22Rv1 (cell line): ENCODE measurements at regions not wholly inside any gene's neighbourhood (a gene's known extent, or its start where the extent isn't known, plus 50 kb on each side); places are given as distances from the start of the nearest gene placed in this dataset.

Experiments
- H3K27ac ChIP-seq: fragments of 450-650 bp; 2 replicates; pipeline ENCODE4 v1.5.1; 2017
- CTCF ChIP-seq: fragments of 450-650 bp; IDR thresholded peaks from 2 replicates; pipeline ENCODE4 v1.5.1; 2017; ENCODE audit warnings: mild to moderate bottlenecking
- ZFX ChIP-seq: fragments of 450-650 bp; IDR thresholded peaks from 2 replicates; pipeline ENCODE4 v1.6.1; 2017; ENCODE audit warnings: antibody characterized with exemption, borderline replicate concordance

- TF ChIP-seq ZFX (no peak), CTCF (no peak)
- H3K27ac ChIP-seq: no peak overlapping the region
Measured at GRCh38 chr18:72329533-72329932, 214.6 kb downstream of the CBLN2 start.

GRCh38 chr18:72325307-72325706, 218.8 kb downstream of the CBLN2 start:
- no peak overlapping the region for H3K27ac ChIP-seq
- TF ChIP-seq ZFX (no peak), CTCF (no peak)

- H3K27ac ChIP-seq: no peak overlapping the region
- TF ChIP-seq CTCF: no peak
- no peak for TF ChIP-seq ZFX
Measured at GRCh38 chr18:72324677-72325076, 219.5 kb downstream of the CBLN2 start.

- no peak overlapping the region for H3K27ac ChIP-seq
- TF ChIP-seq ZFX (no peak), CTCF (no peak)
Measured at GRCh38 chr18:72316497-72316896, 227.6 kb downstream of the CBLN2 start.

- H3K27ac ChIP-seq: no peak overlapping the region
- TF ChIP-seq ZFX (no peak), CTCF (no peak)
Measured at GRCh38 chr18:72283148-72283925, 260.8 kb downstream of the CBLN2 start.

- no peak for TF ChIP-seq CTCF
- no peak for TF ChIP-seq ZFX
- H3K27ac ChIP-seq: no peak overlapping the region
Measured at GRCh38 chr18:72273025-72273424, 271.1 kb downstream of the CBLN2 start.

GRCh38 chr18:72261590-72261989, 282.6 kb downstream of the CBLN2 start:
- TF ChIP-seq CTCF (no peak), ZFX (no peak)

More at GRCh38 chr18:72261590-72261989, 282.6 kb downstream of the CBLN2 start:
- peak overlapping the region; percentile 51 for H3K27ac ChIP-seq
